Coronary artery (tissue), 2 donors: ENCODE measurements at regions not wholly inside any gene's neighbourhood (a gene's known extent, or its start where the extent isn't known, plus 50 kb on each side); places are given as distances from the start of the nearest gene placed in this dataset.
"Not testable (repeated sequence)": the region's sequence is repeated elsewhere in the genome, so short reads cannot be mapped to it uniquely, and the experiment has no call there.

ENCODE experiments used
- DNase-seq: peaks from one replicate; pipeline ENCODE4 v3.0.0-alpha.2; 2017; ENCODE audit warnings: low spot score
- H3K27ac ChIP-seq, 2 donors: fragments of 200-600 bp; sonication (generic); one replicate each; pipeline ENCODE4 v1.5.1; 2016 to 2019
- H3K4me3 ChIP-seq: fragments of 200-600 bp; sonication (generic); 2 replicates; pipeline ENCODE4 v1.5.1; 2016; ENCODE audit warnings: mild to moderate bottlenecking, moderate library complexity
- CTCF ChIP-seq: fragments of 200-600 bp; sonication (generic); IDR thresholded peaks from one replicate; pipeline ENCODE4 v1.5.1; 2019; ENCODE audit warnings: antibody characterized with exemption

- TF ChIP-seq CTCF = no peak
- Histone ChIP-seq H3K4me3 (no peak overlapping the region), H3K27ac (no peak overlapping the region)
- DNase-seq = no peak
These were observed 1417.0 kb downstream of the ZPLD1 start for GRCh38 chr3:103851793-103852192.

DNA sequence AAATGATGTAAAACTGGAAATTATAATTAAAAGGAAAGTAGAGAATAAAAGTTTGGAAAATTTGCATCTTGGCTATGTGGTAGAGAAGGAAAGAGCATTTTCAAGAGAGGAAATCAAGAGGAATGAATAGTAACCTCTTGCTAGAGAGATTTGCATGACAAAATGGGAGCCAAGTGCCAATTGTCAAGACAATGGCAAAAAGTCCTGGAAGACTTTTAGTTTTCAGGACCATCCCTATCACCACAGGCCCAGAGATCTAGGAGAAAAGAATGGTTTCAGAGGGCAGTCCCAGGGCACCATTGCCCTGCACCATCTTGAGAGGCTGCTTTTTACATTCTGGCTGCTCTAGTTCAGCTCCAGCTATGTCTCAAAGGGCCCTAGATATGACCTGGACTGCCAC, 1427.6 kb downstream of the ZPLD1 start:
- no peak for DNase-seq
- no peak overlapping the region for H3K4me3 ChIP-seq
- no peak overlapping the region for H3K27ac ChIP-seq
- TF ChIP-seq CTCF = no peak

GRCh38 chr3:103863381-103863780, 1428.6 kb downstream of the ZPLD1 start:
- Histone ChIP-seq H3K27ac (no peak overlapping the region), H3K4me3 (no peak overlapping the region)
- no peak for DNase-seq
- no peak for TF ChIP-seq CTCF

DNA sequence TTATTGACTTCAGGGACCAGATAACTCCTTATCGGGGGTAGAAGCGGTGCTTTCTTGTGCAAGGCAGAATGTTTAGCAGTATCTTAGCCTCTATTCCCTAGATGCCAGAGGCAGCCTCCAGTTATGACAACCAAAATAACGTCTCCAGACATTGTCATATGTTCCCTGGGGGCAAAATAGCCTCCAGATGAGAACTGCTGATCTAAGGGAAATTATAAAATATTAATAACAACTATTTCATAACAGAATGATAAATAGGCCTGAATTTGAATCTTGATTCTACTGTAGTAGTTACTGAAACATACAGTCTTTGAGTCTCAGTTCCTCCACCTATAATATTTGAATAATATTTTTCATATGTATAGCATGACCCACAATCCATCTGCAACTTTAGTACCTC, 1431.3 kb downstream of the ZPLD1 start:
- no peak for DNase-seq
- Histone ChIP-seq H3K4me3 (no peak overlapping the region), H3K27ac (no peak overlapping the region)
- no peak for TF ChIP-seq CTCF

GRCh38 chr3:103873021-103873420, 1438.2 kb downstream of the ZPLD1 start:
- no peak overlapping the region for H3K4me3 ChIP-seq
- no peak for TF ChIP-seq CTCF
- DNase-seq = no peak
- H3K27ac ChIP-seq = no peak overlapping the region

GRCh38 chr3:103873897-103874545, 1439.2 kb downstream of the ZPLD1 start:
- no peak for TF ChIP-seq CTCF
- no peak overlapping the region for H3K4me3 ChIP-seq
- H3K27ac ChIP-seq = no peak overlapping the region
- DNase-seq = no peak

GRCh38 chr3:103881809-103882208, 1447.0 kb downstream of the ZPLD1 start:
- DNase-seq, H3K27ac ChIP-seq, H3K4me3 ChIP-seq: not testable (repeated sequence)

DNA sequence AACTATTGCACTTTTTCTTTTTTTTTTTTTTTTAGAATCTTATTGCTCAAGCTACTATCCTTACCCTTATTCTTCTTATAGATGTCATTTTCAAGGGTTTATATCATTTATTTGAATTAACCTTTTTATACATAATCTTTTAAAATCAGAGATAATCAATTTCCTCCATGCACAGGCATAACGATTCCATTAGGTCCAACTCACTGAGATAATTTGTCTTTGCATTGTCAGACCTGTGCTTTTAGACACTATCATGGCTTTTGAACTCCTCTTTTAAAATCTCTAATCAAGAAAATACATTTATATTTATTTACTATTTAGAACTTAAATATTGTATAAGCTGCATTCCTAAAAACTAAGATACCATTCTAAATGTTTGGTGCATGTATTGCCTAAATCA, 1454.9 kb downstream of the ZPLD1 start:
- no peak for DNase-seq
- TF ChIP-seq CTCF = no peak
- Histone ChIP-seq H3K4me3 (no peak overlapping the region), H3K27ac (no peak overlapping the region)
